Nephron (organoid): ENCODE measurements at regions not wholly inside any gene's neighbourhood (a gene's known extent, or its start where the extent isn't known, plus 50 kb on each side); places are given as distances from the start of the nearest gene placed in this dataset.

Experiments used
- H3K27ac Mint-ChIP-seq, 3 experiments: 2 replicates each; pipeline ENCODE4 v1.8.0; 2020; ENCODE audit warnings: mixed read lengths in 3 of 3, mild to moderate bottlenecking in 2 of 3, moderate library complexity in 1 of 3
- H3K27me3 Mint-ChIP-seq: 2 replicates; pipeline ENCODE4 v1.8.0; 2021; ENCODE audit warnings: low read depth, mild to moderate bottlenecking, moderate library complexity, mixed read lengths
- H3K36me3 Mint-ChIP-seq: 2 replicates; pipeline ENCODE4 v1.8.0; 2020; ENCODE audit warnings: low read depth, mixed read lengths
- H3K4me1 Mint-ChIP-seq: 2 replicates; pipeline ENCODE4 v1.8.0; 2020; ENCODE audit warnings: mixed read lengths
- H3K4me3 Mint-ChIP-seq, 3 experiments: 2 replicates each; pipeline ENCODE4 v1.8.0; 2020; ENCODE audit warnings: mild to moderate bottlenecking in 3 of 3, mixed read lengths in 3 of 3, moderate library complexity in 2 of 3
- H3K9me3 Mint-ChIP-seq: 2 replicates; pipeline ENCODE4 v1.8.0; 2020; ENCODE audit warnings: mixed read lengths
- CTCF ChIP-seq, 3 experiments: fragments of 200-600 bp; sonication (generic); IDR thresholded peaks; one replicate each; pipeline ENCODE4 v1.5.0; 2021; ENCODE audit warnings: antibody characterized with exemption in 3 of 3; ENCODE audit not compliant: unreplicated experiment in 3 of 3

GRCh38 chr7:79973455-79973854, 161.2 kb upstream of the GNAI1 start:
- no peaks in the 10 kb centered on the region for H3K4me1 Mint-ChIP-seq
- peaks cover 8% of the 10 kb centered on the region for H3K9me3 Mint-ChIP-seq
- H3K27me3 Mint-ChIP-seq: peaks cover 7% of the 10 kb centered on the region
- H3K4me3 Mint-ChIP-seq: no peak overlapping the region
- TF ChIP-seq CTCF (IDR thresholded peaks at IDR 0.05; ENCODE audit: unreplicated experiment in 3 of 3): no peak
- no peaks in the 10 kb centered on the region for H3K36me3 Mint-ChIP-seq
- H3K27ac Mint-ChIP-seq: no peak overlapping the region

- Mint-ChIP-seq H3K4me3 (no peak overlapping the region), H3K9me3 (peaks cover 5% of the 10 kb centered on the region), H3K4me1 (no peaks in the 10 kb centered on the region), H3K36me3 (no peaks in the 10 kb centered on the region), H3K27ac (no peak overlapping the region), H3K27me3 (peaks cover under 1% of the 10 kb centered on the region)
- TF ChIP-seq CTCF (IDR thresholded peaks at IDR 0.05; ENCODE audit: unreplicated experiment in 3 of 3): no peak
These were observed 163.6 kb upstream of the GNAI1 start for GRCh38 chr7:79971058-79971457.

- Mint-ChIP-seq H3K4me3 (no peak overlapping the region), H3K9me3 (no peaks in the 10 kb centered on the region), H3K27me3 (no peaks in the 10 kb centered on the region), H3K36me3 (no peaks in the 10 kb centered on the region), H3K4me1 (no peaks in the 10 kb centered on the region), H3K27ac (no peak overlapping the region)
- no peak for TF ChIP-seq CTCF (IDR thresholded peaks at IDR 0.05; ENCODE audit: unreplicated experiment in 3 of 3)
These were observed 165.7 kb upstream of the GNAI1 start for GRCh38 chr7:79968894-79969293.

- H3K9me3 Mint-ChIP-seq: no peaks in the 10 kb centered on the region
- no peak overlapping the region for H3K27ac Mint-ChIP-seq
- H3K36me3 Mint-ChIP-seq: no peaks in the 10 kb centered on the region
- TF ChIP-seq CTCF (IDR thresholded peaks at IDR 0.05; ENCODE audit: unreplicated experiment in 3 of 3): no peak
- no peak overlapping the region for H3K4me3 Mint-ChIP-seq
- H3K4me1 Mint-ChIP-seq: no peaks in the 10 kb centered on the region
- H3K27me3 Mint-ChIP-seq: no peaks in the 10 kb centered on the region
These were observed 166.5 kb upstream of the GNAI1 start for GRCh38 chr7:79968077-79968648.

- TF ChIP-seq CTCF (IDR thresholded peaks at IDR 0.05; ENCODE audit: unreplicated experiment in 3 of 3): no peak
- no peaks in the 10 kb centered on the region for H3K9me3 Mint-ChIP-seq
- no peaks in the 10 kb centered on the region for H3K36me3 Mint-ChIP-seq
- no peak overlapping the region for H3K27ac Mint-ChIP-seq
- no peak overlapping the region for H3K4me3 Mint-ChIP-seq
- no peaks in the 10 kb centered on the region for H3K4me1 Mint-ChIP-seq
- no peaks in the 10 kb centered on the region for H3K27me3 Mint-ChIP-seq
These were observed 168.7 kb upstream of the GNAI1 start for GRCh38 chr7:79965946-79966345.

- H3K36me3 Mint-ChIP-seq: no peaks in the 10 kb centered on the region
- H3K4me1 Mint-ChIP-seq: no peaks in the 10 kb centered on the region
- no peaks in the 10 kb centered on the region for H3K9me3 Mint-ChIP-seq
- H3K4me3 Mint-ChIP-seq: no peak overlapping the region
- no peak for TF ChIP-seq CTCF (IDR thresholded peaks at IDR 0.05; ENCODE audit: unreplicated experiment in 3 of 3)
- no peaks in the 10 kb centered on the region for H3K27me3 Mint-ChIP-seq
- no peak overlapping the region for H3K27ac Mint-ChIP-seq
These were observed 170.2 kb upstream of the GNAI1 start for GRCh38 chr7:79964463-79964862.
